Stimulated activated CD4-positive, alpha-beta T cell treated with anti-CD3 and anti-CD28 coated beads, Interleukin-12 subunit alpha, Interleukin-12 subunit beta, amount 100 ng/mL, for 48 hours (primary cell): ENCODE measurements at regions not wholly inside any gene's neighbourhood (a gene's known extent, or its start where the extent isn't known, plus 50 kb on each side); places are given as distances from the start of the nearest gene placed in this dataset.

Experiments
- DNase-seq, 3 donors: peaks; one replicate each; pipeline ENCODE4 v3.0.0-alpha.2; 2020; ENCODE audit warnings: low read depth in 2 of 3, low spot score in 1 of 3

DNA sequence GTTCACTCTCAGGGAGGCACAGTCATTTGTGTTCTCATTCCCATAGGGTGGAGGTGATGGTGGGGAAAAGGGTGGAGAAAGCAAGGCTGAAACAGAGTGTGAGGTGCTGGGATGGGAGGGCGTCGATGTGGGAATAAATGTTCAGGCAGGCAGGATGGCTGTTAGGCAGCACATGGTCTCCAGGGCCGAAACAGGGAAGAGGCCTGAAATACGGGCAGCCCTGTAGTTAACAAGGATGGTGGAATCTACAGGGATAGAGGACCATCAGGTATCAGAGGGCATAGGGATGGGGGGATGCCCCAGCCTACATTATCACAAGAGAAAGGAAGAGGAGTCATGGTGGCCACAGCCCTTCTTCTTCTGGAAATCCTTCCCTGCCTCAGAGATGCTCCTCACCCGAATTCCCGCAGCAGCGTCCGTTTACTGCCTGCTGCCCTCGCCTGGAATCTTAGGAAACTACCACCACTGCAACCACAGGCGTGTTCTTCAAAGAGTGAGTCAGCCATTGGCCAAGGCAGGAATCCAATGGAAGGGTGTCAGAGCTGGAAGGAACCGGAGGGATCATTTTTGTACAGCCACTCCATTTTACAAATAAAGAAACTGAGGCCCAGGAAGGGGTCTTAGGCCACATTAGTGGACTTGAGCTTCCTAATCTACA, 49.7 kb upstream of the POMGNT2 start:
- no peak for DNase-seq
